Activated naive CD4-positive, alpha-beta T cell treated with anti-CD3 and anti-CD28 coated beads for 36 hours (primary cell): ENCODE measurements at regions not wholly inside any gene's neighbourhood (a gene's known extent, or its start where the extent isn't known, plus 50 kb on each side); places are given as distances from the start of the nearest gene placed in this dataset.

Source experiments
- CTCF ChIA-PET: fragments of 350-600 bp; sonication (Branson Sonifier 250); formaldehyde crosslinking; loops from one replicate; lab custom pipeline; 2021; ENCODE audit warnings: antibody characterized with exemption; lab: Charles Lee
- DNase-seq: peaks from one replicate; pipeline ENCODE4 v3.0.0-alpha.2; 2020
- H3K27ac Mint-ChIP-seq: one replicate; pipeline ENCODE4 v1.8.0; 2021; ENCODE audit warnings: mild to moderate bottlenecking, mixed read lengths
- H3K27me3 Mint-ChIP-seq: one replicate; pipeline ENCODE4 v1.8.0; 2021; ENCODE audit warnings: low read depth, mixed read lengths
- H3K36me3 Mint-ChIP-seq: one replicate; pipeline ENCODE4 v1.8.0; 2021; ENCODE audit warnings: low read depth, mixed read lengths
- H3K4me1 Mint-ChIP-seq: one replicate; pipeline ENCODE4 v1.8.0; 2021; ENCODE audit warnings: low read depth, mixed read lengths
- H3K4me3 Mint-ChIP-seq: one replicate; pipeline ENCODE4 v1.8.0; 2021; ENCODE audit warnings: mild to moderate bottlenecking, moderate library complexity, mixed read lengths
- H3K9me3 Mint-ChIP-seq: one replicate; pipeline ENCODE4 v1.8.0; 2021; ENCODE audit warnings: mixed read lengths
- intact Hi-C: fragments of 100-400 bp; cut with micrococcal nuclease; formaldehyde crosslinking; loops from one replicate; pipeline ENCODE4 v1.15.1; 2023

- H3K27ac Mint-ChIP-seq: no peak overlapping the region
- peaks cover 17% of the 10 kb centered on the region for H3K27me3 Mint-ChIP-seq
- peak; percentile 78 for DNase-seq
- peak overlapping the region; percentile 19 for H3K4me3 Mint-ChIP-seq
- peaks cover 9% of the 10 kb centered on the region for H3K4me1 Mint-ChIP-seq
- intact Hi-C loops: loop anchor here (2.0 kb wide), 1 partner anchor 554 kb away; no protein-coding TSS in a partner anchor
- no peaks in the 10 kb centered on the region for H3K36me3 Mint-ChIP-seq
- H3K9me3 Mint-ChIP-seq: no peaks in the 10 kb centered on the region
- CTCF ChIA-PET: no interaction called here
Measured at GRCh38 chr16:80027007-80027965, 426.7 kb upstream of the MAF start.

- CTCF ChIA-PET: no interaction called here
- intact Hi-C loops: no loop called here
- H3K27ac Mint-ChIP-seq: no peak overlapping the region
Measured at GRCh38 chr16:80025236-80025635, 424.7 kb upstream of the MAF start.

GRCh38 chr16:80024443-80024842 lies 423.9 kb upstream of the MAF start:
- H3K4me1 Mint-ChIP-seq: peaks cover 9% of the 10 kb centered on the region
- H3K27me3 Mint-ChIP-seq: peaks cover 16% of the 10 kb centered on the region
- DNase-seq: no peak
- H3K36me3 Mint-ChIP-seq: no peaks in the 10 kb centered on the region
- CTCF ChIA-PET: no interaction called here
- no peak overlapping the region for H3K27ac Mint-ChIP-seq
- H3K4me3 Mint-ChIP-seq: no peak overlapping the region
- intact Hi-C loops: no loop called here
- H3K9me3 Mint-ChIP-seq: no peaks in the 10 kb centered on the region

More at GRCh38 chr16:80025236-80025635, 424.7 kb upstream of the MAF start:
- Mint-ChIP-seq H3K4me3 (no peak overlapping the region), H3K27me3 (peaks cover 14% of the 10 kb centered on the region), H3K9me3 (no peaks in the 10 kb centered on the region), H3K4me1 (peaks cover 9% of the 10 kb centered on the region), H3K36me3 (no peaks in the 10 kb centered on the region)
- DNase-seq: no peak

GRCh38 chr16:80023865-80024264 lies 423.3 kb upstream of the MAF start:
- Mint-ChIP-seq H3K27me3 (peaks cover 21% of the 10 kb centered on the region), H3K4me3 (no peak overlapping the region), H3K36me3 (no peaks in the 10 kb centered on the region), H3K27ac (no peak overlapping the region), H3K4me1 (peaks cover 9% of the 10 kb centered on the region), H3K9me3 (no peaks in the 10 kb centered on the region)
- intact Hi-C loops: no loop called here
- DNase-seq: no peak
- CTCF ChIA-PET: no interaction called here

GRCh38 chr16:80019395-80019794 lies 418.9 kb upstream of the MAF start:
- CTCF ChIA-PET: no interaction called here

GRCh38 chr16:80018466-80018865 lies 417.9 kb upstream of the MAF start:
- H3K4me3 Mint-ChIP-seq: no peak overlapping the region
- H3K4me1 Mint-ChIP-seq: no peaks in the 10 kb centered on the region
- H3K27me3 Mint-ChIP-seq: peaks cover 12% of the 10 kb centered on the region
- H3K27ac Mint-ChIP-seq: no peak overlapping the region
- no peaks in the 10 kb centered on the region for H3K9me3 Mint-ChIP-seq
- no peaks in the 10 kb centered on the region for H3K36me3 Mint-ChIP-seq
- DNase-seq: no peak
- intact Hi-C loops: no loop called here
- CTCF ChIA-PET: no interaction called here

More at GRCh38 chr16:80019395-80019794, 418.9 kb upstream of the MAF start:
- H3K9me3 Mint-ChIP-seq: no peaks in the 10 kb centered on the region
- no peak overlapping the region for H3K4me3 Mint-ChIP-seq
- no peaks in the 10 kb centered on the region for H3K36me3 Mint-ChIP-seq
- intact Hi-C loops: no loop called here
- H3K27ac Mint-ChIP-seq: no peak overlapping the region
- H3K27me3 Mint-ChIP-seq: peaks cover 13% of the 10 kb centered on the region
- H3K4me1 Mint-ChIP-seq: no peaks in the 10 kb centered on the region
- DNase-seq: no peak

GRCh38 chr16:80016731-80017326 lies 416.3 kb upstream of the MAF start:
- no peaks in the 10 kb centered on the region for H3K4me1 Mint-ChIP-seq
- H3K4me3 Mint-ChIP-seq: no peak overlapping the region
- peaks cover 10% of the 10 kb centered on the region for H3K27me3 Mint-ChIP-seq
- no peaks in the 10 kb centered on the region for H3K36me3 Mint-ChIP-seq
- H3K9me3 Mint-ChIP-seq: no peaks in the 10 kb centered on the region
- intact Hi-C loops: no loop called here
- H3K27ac Mint-ChIP-seq: no peak overlapping the region
- CTCF ChIA-PET: no interaction called here
- no peak for DNase-seq

GRCh38 chr16:80015566-80015965 lies 415.0 kb upstream of the MAF start:
- DNase-seq: no peak
- intact Hi-C loops: no loop called here
- Mint-ChIP-seq H3K4me1 (no peaks in the 10 kb centered on the region), H3K4me3 (no peak overlapping the region), H3K9me3 (no peaks in the 10 kb centered on the region), H3K36me3 (no peaks in the 10 kb centered on the region), H3K27me3 (peaks cover 10% of the 10 kb centered on the region), H3K27ac (no peak overlapping the region)
- CTCF ChIA-PET: no interaction called here

- H3K36me3 Mint-ChIP-seq: no peaks in the 10 kb centered on the region
- no peak overlapping the region for H3K27ac Mint-ChIP-seq
- DNase-seq: no peak
- CTCF ChIA-PET: no interaction called here
- H3K4me1 Mint-ChIP-seq: no peaks in the 10 kb centered on the region
- intact Hi-C loops: no loop called here
- H3K4me3 Mint-ChIP-seq: no peak overlapping the region
- no peaks in the 10 kb centered on the region for H3K9me3 Mint-ChIP-seq
- H3K27me3 Mint-ChIP-seq: peaks cover 6% of the 10 kb centered on the region
Measured at GRCh38 chr16:80014241-80014939, 413.9 kb upstream of the MAF start.

GRCh38 chr16:80012586-80012985 lies 412.0 kb upstream of the MAF start:
- no peaks in the 10 kb centered on the region for H3K9me3 Mint-ChIP-seq
- peaks cover 2% of the 10 kb centered on the region for H3K27me3 Mint-ChIP-seq
- no peak overlapping the region for H3K27ac Mint-ChIP-seq
- DNase-seq: no peak
- CTCF ChIA-PET: interaction anchor here (0.6 kb wide), 1 partner anchor 19 kb away, joined by 3 read pairs; no protein-coding TSS in a partner anchor
- no peak overlapping the region for H3K4me3 Mint-ChIP-seq
- H3K36me3 Mint-ChIP-seq: no peaks in the 10 kb centered on the region
- H3K4me1 Mint-ChIP-seq: no peaks in the 10 kb centered on the region
- intact Hi-C loops: no loop called here

GRCh38 chr16:80009971-80010659 lies 409.6 kb upstream of the MAF start:
- no peak for DNase-seq
- intact Hi-C loops: no loop called here
- CTCF ChIA-PET: no interaction called here
- H3K4me1 Mint-ChIP-seq: no peaks in the 10 kb centered on the region
- no peaks in the 10 kb centered on the region for H3K9me3 Mint-ChIP-seq
- no peaks in the 10 kb centered on the region for H3K27me3 Mint-ChIP-seq
- no peaks in the 10 kb centered on the region for H3K36me3 Mint-ChIP-seq
- no peak overlapping the region for H3K4me3 Mint-ChIP-seq
- H3K27ac Mint-ChIP-seq: no peak overlapping the region

- H3K27ac Mint-ChIP-seq: no peak overlapping the region
- no peaks in the 10 kb centered on the region for H3K4me1 Mint-ChIP-seq
- intact Hi-C loops: no loop called here
- no peaks in the 10 kb centered on the region for H3K9me3 Mint-ChIP-seq
- no peak overlapping the region for H3K4me3 Mint-ChIP-seq
- H3K27me3 Mint-ChIP-seq: no peaks in the 10 kb centered on the region
- CTCF ChIA-PET: no interaction called here
- DNase-seq: no peak
- no peaks in the 10 kb centered on the region for H3K36me3 Mint-ChIP-seq
Measured at GRCh38 chr16:80008857-80009256, 408.3 kb upstream of the MAF start.
